ENCODE measurements at regions not wholly inside any gene's neighbourhood (a gene's known extent, or its start where the extent isn't known, plus 50 kb on each side); places are given as distances from the start of the nearest gene placed in this dataset.

DNA sequence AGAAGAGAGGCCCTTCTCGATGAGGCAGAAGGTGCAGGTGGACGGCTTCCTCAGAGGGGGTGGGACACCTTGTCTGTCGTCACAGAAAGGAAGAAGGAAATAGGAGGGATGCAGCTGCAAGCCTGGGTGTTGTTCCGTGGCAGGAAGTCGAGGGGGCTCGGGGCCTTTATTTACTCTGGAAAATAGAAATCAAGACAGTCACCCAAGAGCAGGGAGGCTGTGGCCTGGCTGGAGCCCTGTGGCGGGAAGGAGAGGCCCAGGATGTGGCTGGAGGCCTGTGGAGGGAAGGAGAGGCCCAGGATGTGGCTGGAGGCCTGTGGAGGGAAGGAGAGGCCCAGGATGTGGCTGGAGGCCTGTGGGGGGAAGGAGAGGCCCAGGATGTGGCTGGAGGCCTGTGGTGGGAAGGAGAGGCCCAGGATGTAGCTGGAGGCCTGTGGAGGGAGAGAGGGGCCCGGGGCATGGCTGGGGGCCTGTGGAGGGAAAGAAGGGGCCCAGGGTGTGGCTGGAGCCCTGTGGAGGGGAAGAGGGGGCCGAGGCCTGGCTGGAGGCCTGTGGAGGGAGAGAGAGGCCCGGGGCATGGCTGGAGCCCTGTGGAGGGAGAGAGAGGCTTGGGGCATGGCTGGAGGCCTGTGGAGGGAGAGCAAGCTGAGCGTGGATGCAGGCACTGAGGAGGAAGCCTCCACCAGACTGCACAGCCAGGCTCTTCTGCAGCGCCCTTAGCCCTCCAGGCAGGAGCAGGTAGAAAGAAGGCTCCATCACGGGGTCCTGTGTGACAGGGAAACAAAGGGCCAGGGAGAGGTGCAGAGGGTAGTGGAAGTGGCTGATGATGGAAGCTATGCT, 97.3 kb upstream of the SFMBT2 start:
- TF ChIP-seq CTCF (conservative IDR thresholded peaks at IDR 0.05; ENCODE audit: low read length) (no peak), EZH2phosphoT487 (IDR thresholded peaks at IDR 0.05; ENCODE audit: borderline replicate concordance, low read depth, low read length) (no peak)
